ENCODE measurements at regions not wholly inside any gene's neighbourhood (a gene's known extent, or its start where the extent isn't known, plus 50 kb on each side); places are given as distances from the start of the nearest gene placed in this dataset.

GRCh38 chr2:16330571-16330970 lies 335.1 kb downstream of the CYRIA start (continued):
- no peak for TF ChIP-seq RBBP5 (IDR thresholded peaks at IDR 0.05; ENCODE audit: borderline replicate concordance, low read depth, low read length)
- TF ChIP-seq HDAC2 (IDR thresholded peaks at IDR 0.05; ENCODE audit: borderline replicate concordance in 1 of 2, low read depth in 2 of 2, low read length in 2 of 2) = 0 out of 4 replicates have a peak, but pooled peaks of 1 of the 2 experiments have one; percentile 77
- 0 out of 2 replicates have a peak, but pooled peaks have one; percentile 73 for TF ChIP-seq ATF2 (IDR thresholded peaks at IDR 0.05; ENCODE audit: low read length)
- peak; percentile 93 for TF ChIP-seq TEAD4 (IDR thresholded peaks at IDR 0.05; ENCODE audit: low read depth, low read length)
- no peak for TF ChIP-seq ATF3 (IDR thresholded peaks at IDR 0.05; ENCODE audit: insufficient read depth, low read depth, low read length)
- no peak for TF ChIP-seq CREB1 (IDR thresholded peaks at IDR 0.05)
- no peak for TF ChIP-seq BCL11A (IDR thresholded peaks at IDR 0.05; ENCODE audit: low read depth in 2 of 2, low read length in 2 of 2)
- TF ChIP-seq PHF8 (conservative IDR thresholded peaks at IDR 0.05; ENCODE audit: low read depth, low read length) = no peak
- peak; percentile 97 for TF ChIP-seq JUN (IDR thresholded peaks at IDR 0.05; ENCODE audit: low read depth, low read length)
- peak; percentile 68; the same call in 1 of the 2 replicates for TF ChIP-seq SP1 (IDR thresholded peaks at IDR 0.05; ENCODE audit: low read depth, low read length)
- TF ChIP-seq EZH2 (IDR thresholded peaks at IDR 0.05; ENCODE audit: low read depth, low read length, severe bottlenecking) = no peak
- no peak for TF ChIP-seq SP4 (IDR thresholded peaks at IDR 0.05; ENCODE audit: low read length)
- no peak for TF ChIP-seq RNF2 (IDR thresholded peaks at IDR 0.05; ENCODE audit: borderline replicate concordance, low read depth, low read length, missing control alignments, poor library complexity, severe bottlenecking)
- TF ChIP-seq ASH2L (IDR thresholded peaks at IDR 0.05; ENCODE audit: low read length) = peak; percentile 24

All from H1 (cell line).